H1 (cell line): ENCODE measurements at regions not wholly inside any gene's neighbourhood (a gene's known extent, or its start where the extent isn't known, plus 50 kb on each side); places are given as distances from the start of the nearest gene placed in this dataset.

Experiments
- CTCF ChIA-PET: fragments of 300-600 bp; sonication (Branson Sonifier 250); formaldehyde crosslinking; loops from one replicate; lab custom pipeline; 2021; ENCODE audit not compliant: partially characterized antibody; lab: Charles Lee
- POLR2A ChIA-PET: fragments of 300-600 bp; sonication (Branson Sonifier 250); formaldehyde crosslinking; loops from one replicate; lab custom pipeline; 2021; ENCODE audit warnings: inconsistent platforms; ENCODE audit not compliant: partially characterized antibody; lab: Charles Lee
- DNase-seq, 2 experiments: peaks; one replicate each; pipeline versions ENCODE4 v3.0.0 to v3.0.0-alpha.2; 2010 to 2022; ENCODE audit warnings: low spot score in 2 of 2, low read depth in 1 of 2, mixed read lengths in 1 of 2
- FAIRE-seq: peaks from 2 replicates; lab custom pipeline; 2011; peaks lifted over from hg19 to GRCh38; lab: Jason Lieb, UNC
- H2AFZ ChIP-seq: 2 replicates; pipeline ENCODE4 v1.8.1; 2012; ENCODE audit warnings: low read length, inconsistent platforms
- H2AK5ac ChIP-seq: 2 replicates; pipeline ENCODE4 v1.6.1; 2013; ENCODE audit warnings: low read depth, low read length
- H2BK120ac ChIP-seq: replicated peaks from 2 replicates; pipeline ENCODE3; 2013; ENCODE audit warnings: low read depth, low read length, inconsistent platforms
- H2BK12ac ChIP-seq: 2 replicates; pipeline ENCODE4 v1.6.1; 2013; ENCODE audit warnings: low read depth, low read length
- H2BK15ac ChIP-seq: 2 replicates; pipeline ENCODE4 v1.6.1; 2013; ENCODE audit warnings: low read length
- H2BK20ac ChIP-seq: 2 replicates; pipeline ENCODE4 v1.6.1; 2013; ENCODE audit warnings: low read length
- H2BK5ac ChIP-seq: 2 replicates; pipeline ENCODE4 v1.6.1; 2013; ENCODE audit warnings: low read depth, low read length
- H3K14ac ChIP-seq: 2 replicates; pipeline ENCODE4 v1.6.1; 2013; ENCODE audit warnings: inconsistent platforms; ENCODE audit not compliant: insufficient read length
- H3K18ac ChIP-seq: 2 replicates; pipeline ENCODE4 v1.6.1; 2013; ENCODE audit warnings: low read length; ENCODE audit errors: extremely low read depth
- H3K23ac ChIP-seq: 2 replicates; pipeline ENCODE4 v1.6.1; 2013; ENCODE audit warnings: inconsistent platforms; ENCODE audit not compliant: insufficient read length
- H3K23me2 ChIP-seq: 2 replicates; pipeline ENCODE4 v1.6.1; 2013; ENCODE audit warnings: low read depth, low read length
- H3K27ac ChIP-seq: 2 replicates; pipeline ENCODE4 v1.6.1; 2011; ENCODE audit warnings: low read depth, low read length, inconsistent platforms
- H3K27me3 ChIP-seq, 4 experiments: replicated peaks in 1 of 4; 1 replicate in 1 of 4; 2 replicates in 3 of 4; pipeline versions ENCODE4 v1.6.1 to v1.8.1; 2011 to 2013; ENCODE audit warnings: low read length in 3 of 4, mild to moderate bottlenecking in 3 of 4, inconsistent platforms in 2 of 4, mixed read lengths in 2 of 4, moderate library complexity in 1 of 4; ENCODE audit not compliant: control insufficient read depth in 3 of 4, insufficient read depth in 3 of 4; ENCODE audit errors: extremely low read depth in 1 of 4
- H3K36me3 ChIP-seq, 4 experiments: 2 replicates each; pipeline versions ENCODE4 v1.6.1 to v1.8.1; 2011 to 2013; ENCODE audit warnings: mild to moderate bottlenecking in 4 of 4, low read length in 3 of 4, moderate library complexity in 2 of 4, control low read depth in 1 of 4, inconsistent platforms in 1 of 4; ENCODE audit not compliant: insufficient read depth in 4 of 4, control insufficient read depth in 2 of 4
- H3K4ac ChIP-seq: replicated peaks from 2 replicates; pipeline ENCODE3; 2013; ENCODE audit warnings: low read length, low read depth, mixed read lengths, inconsistent platforms; ENCODE audit not compliant: insufficient read length
- H3K4me1 ChIP-seq, 4 experiments: replicated peaks in 1 of 4; 1 replicate in 1 of 4; 2 replicates in 3 of 4; pipeline versions ENCODE4 v1.6.1 to v1.8.1; 2011 to 2013; ENCODE audit warnings: low read length in 3 of 4, inconsistent platforms in 2 of 4, mixed read lengths in 1 of 4; ENCODE audit not compliant: insufficient read depth in 4 of 4, control insufficient read depth in 3 of 4
- H3K4me2 ChIP-seq, 2 experiments: 2 replicates each; pipeline versions ENCODE4 v1.6.1 to v1.8.1; 2011 to 2013; ENCODE audit warnings: low read depth in 2 of 2, low read length in 2 of 2, control low read depth in 1 of 2, inconsistent platforms in 1 of 2, mild to moderate bottlenecking in 1 of 2; ENCODE audit not compliant: insufficient read depth in 1 of 2
- H3K4me3 ChIP-seq, 4 experiments: fragments of 200-600, 300-600 bp in 1 of 4; sonication (generic), shearing (Covaris generic), sonication (Bioruptor Twin) in 1 of 4; 2 replicates each; pipeline versions ENCODE4 v1.5.1 to v1.8.1; 2011 to 2016; ENCODE audit warnings: low read length in 4 of 4, low read depth in 3 of 4, control low read depth in 2 of 4, inconsistent platforms in 2 of 4, mild to moderate bottlenecking in 2 of 4, mixed read lengths in 1 of 4, moderate library complexity in 1 of 4; ENCODE audit not compliant: insufficient read depth in 2 of 4; ENCODE audit errors: extremely low read depth in 1 of 4
- H3K56ac ChIP-seq: replicated peaks from 2 replicates; pipeline ENCODE3; 2013; ENCODE audit warnings: low read depth, mild to moderate bottlenecking, mixed read lengths, low read length, inconsistent platforms; ENCODE audit not compliant: insufficient read length
- H3K79me1 ChIP-seq: 2 replicates; pipeline ENCODE4 v1.6.1; 2013; ENCODE audit warnings: low read depth, low read length, control low read depth
- H3K79me2 ChIP-seq, 2 experiments: 2 replicates each; pipeline versions ENCODE4 v1.6.1 to v1.8.1; 2012 to 2013; ENCODE audit warnings: low read length in 2 of 2, mild to moderate bottlenecking in 2 of 2, inconsistent platforms in 1 of 2; ENCODE audit not compliant: insufficient read depth in 2 of 2, control insufficient read depth in 1 of 2
- H3K9ac ChIP-seq, 4 experiments: replicated peaks in 1 of 4; 1 replicate in 1 of 4; 2 replicates in 3 of 4; pipeline versions ENCODE4 v1.6.1 to v1.8.1; 2011 to 2013; ENCODE audit warnings: low read depth in 3 of 4, low read length in 3 of 4, control low read depth in 2 of 4, mild to moderate bottlenecking in 2 of 4, moderate library complexity in 2 of 4, inconsistent platforms in 1 of 4; ENCODE audit errors: extremely low read depth in 1 of 4
- H3K9me3 ChIP-seq, 2 experiments: 2 replicates each; pipeline versions ENCODE4 v1.6.1 to v1.8.1; 2012 to 2013; ENCODE audit warnings: mild to moderate bottlenecking in 2 of 2, moderate library complexity in 2 of 2, control low read depth in 1 of 2, inconsistent platforms in 1 of 2, low read depth in 1 of 2, low read length in 1 of 2, mixed read lengths in 1 of 2; ENCODE audit not compliant: insufficient read depth in 2 of 2
- H4K20me1 ChIP-seq, 2 experiments: replicated peaks in 1 of 2; 2 replicates each; pipeline versions ENCODE3 to v1.8.1; 2011 to 2013; ENCODE audit warnings: inconsistent platforms in 2 of 2, low read length in 2 of 2, mild to moderate bottlenecking in 1 of 2; ENCODE audit not compliant: insufficient read depth in 2 of 2, control insufficient read depth in 1 of 2
- H4K5ac ChIP-seq: 2 replicates; pipeline ENCODE4 v1.6.1; 2013; ENCODE audit warnings: low read length, low read depth, mixed read lengths, inconsistent platforms; ENCODE audit not compliant: insufficient read length
- H4K8ac ChIP-seq: 2 replicates; pipeline ENCODE4 v1.8.0; 2013; ENCODE audit warnings: mild to moderate bottlenecking, moderate library complexity, low read length, inconsistent platforms; ENCODE audit not compliant: insufficient read depth; ENCODE audit errors: extremely low read depth
- H4K91ac ChIP-seq: replicated peaks from 2 replicates; pipeline ENCODE3; 2013; ENCODE audit warnings: low read length, mixed read lengths, inconsistent platforms; ENCODE audit not compliant: insufficient read length
- GABPA ChIP-seq: IDR thresholded peaks from 2 replicates; pipeline ENCODE4 v1.6.1; 2011; ENCODE audit warnings: mild to moderate bottlenecking, low read length, moderate library complexity, borderline replicate concordance; ENCODE audit not compliant: insufficient read depth
- SIRT6 ChIP-seq: IDR thresholded peaks from one replicate; pipeline ENCODE4 v1.7.1; 2012; ENCODE audit warnings: low read length, inconsistent platforms
- SP1 ChIP-seq: IDR thresholded peaks from 2 replicates; pipeline ENCODE4 v1.6.1; 2011; ENCODE audit warnings: low read depth, low read length
- SP4 ChIP-seq: IDR thresholded peaks from 2 replicates; pipeline ENCODE4 v1.6.1; 2012; ENCODE audit warnings: low read length, inconsistent platforms
- WGBS, 2 experiments: shearing (Covaris generic) in 1 of 2; methylation state at CpG; one replicate each; pipeline versions ENCODE4 v1.1.6 to v1.1.7; 2013 to 2015; ENCODE audit warnings: low lambda C conversion rate in 2 of 2, mixed read lengths in 2 of 2, inconsistent platforms in 1 of 2, low coverage in 1 of 2, missing lambda C conversion rate in 1 of 2; ENCODE audit not compliant: insufficient replicate concordance in 2 of 2, insufficient coverage in 1 of 2, insufficient read length in 1 of 2; ENCODE audit errors: extremely low coverage in 1 of 2, missing lambda C conversion rate in 1 of 2; 5-methylcytosine and 5-hydroxymethylcytosine counted together

DNA sequence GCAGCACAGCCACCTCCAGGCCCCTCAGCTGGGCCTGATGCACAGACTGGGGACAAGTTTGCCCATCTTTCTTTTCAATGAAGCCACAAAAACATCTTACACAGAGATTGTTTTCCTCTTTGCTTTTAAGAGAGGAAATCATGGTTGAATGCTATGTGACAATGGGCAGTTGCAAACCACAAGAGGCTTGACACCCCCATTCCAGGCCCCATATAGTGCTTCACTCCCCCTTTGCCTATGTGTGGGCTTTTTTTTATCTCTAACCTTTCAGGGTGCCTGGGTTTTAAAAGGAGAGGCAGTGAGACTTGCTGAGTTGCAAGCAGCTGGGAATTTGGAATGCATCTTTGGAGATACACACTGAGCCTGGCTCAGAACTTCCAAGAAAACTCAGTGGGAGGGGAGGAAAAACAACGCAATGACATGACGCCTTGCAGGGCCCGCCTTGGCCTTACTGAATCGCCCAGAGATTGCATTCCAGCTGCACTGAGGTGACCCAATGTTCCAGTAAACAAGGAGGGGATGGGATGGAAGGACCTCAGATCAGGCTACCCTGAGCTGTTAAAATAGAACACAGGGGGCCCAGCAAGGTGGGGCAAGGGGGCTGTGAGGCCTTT is 145.2 kb upstream of the ZNF648 start:
- no peak overlapping the region for H3K14ac ChIP-seq
- CTCF ChIA-PET, result interaction anchor here (0.8 to 3.3 kb wide), 2 partner anchors 10 to 22 kb away, joined by 3 to 14 read pairs; no protein-coding TSS in a partner anchor
- TF ChIP-seq SP4 (no peak), GABPA (no peak), SP1 (no peak), SIRT6 (no peak)
- 95% methylated on average over 4 of the region's 4 CpGs; no CpG with 5 or more reads in 1 of the 2 experiments for WGBS, 2 experiments
- no peak overlapping the region for H3K27ac ChIP-seq
- H3K23ac ChIP-seq, result no peak overlapping the region
- POLR2A ChIA-PET, result no interaction called here
- no peak overlapping the region for H2BK120ac ChIP-seq
- H3K4me1 ChIP-seq, result no peaks in the 10 kb centered on the region; a peak in 2 of 7 replicates
- H4K5ac ChIP-seq, result no peak overlapping the region
- H3K9ac ChIP-seq, result no peak overlapping the region
- H3K9me3 ChIP-seq, result no peaks in the 10 kb centered on the region
- H3K4ac ChIP-seq, result no peak overlapping the region
- H4K20me1 ChIP-seq, result no peaks in the 10 kb centered on the region
- no peak overlapping the region for H2BK12ac ChIP-seq
- H4K8ac ChIP-seq, result no peak overlapping the region
- no peak overlapping the region for H2BK15ac ChIP-seq
- H2BK5ac ChIP-seq, result no peak overlapping the region
- H3K27me3 ChIP-seq, result no peaks in the 10 kb centered on the region
- no peak overlapping the region for H3K4me3 ChIP-seq
- no peak overlapping the region for H3K18ac ChIP-seq
- DNase-seq, result no peak
- H3K4me2 ChIP-seq, result no peak overlapping the region
- no peak overlapping the region for H3K56ac ChIP-seq
- H3K23me2 ChIP-seq, result no peaks in the 10 kb centered on the region
- no peak overlapping the region for H2AFZ ChIP-seq
- no peak for FAIRE-seq
- no peak overlapping the region for H4K91ac ChIP-seq
- no peaks in the 10 kb centered on the region for H3K79me1 ChIP-seq
- H3K36me3 ChIP-seq, result no peaks in the 10 kb centered on the region
- H2AK5ac ChIP-seq, result no peak overlapping the region
- H2BK20ac ChIP-seq, result no peak overlapping the region
- H3K79me2 ChIP-seq, result no peaks in the 10 kb centered on the region
